ENCODE measurements at regions not wholly inside any gene's neighbourhood (a gene's known extent, or its start where the extent isn't known, plus 50 kb on each side); places are given as distances from the start of the nearest gene placed in this dataset.

DNA sequence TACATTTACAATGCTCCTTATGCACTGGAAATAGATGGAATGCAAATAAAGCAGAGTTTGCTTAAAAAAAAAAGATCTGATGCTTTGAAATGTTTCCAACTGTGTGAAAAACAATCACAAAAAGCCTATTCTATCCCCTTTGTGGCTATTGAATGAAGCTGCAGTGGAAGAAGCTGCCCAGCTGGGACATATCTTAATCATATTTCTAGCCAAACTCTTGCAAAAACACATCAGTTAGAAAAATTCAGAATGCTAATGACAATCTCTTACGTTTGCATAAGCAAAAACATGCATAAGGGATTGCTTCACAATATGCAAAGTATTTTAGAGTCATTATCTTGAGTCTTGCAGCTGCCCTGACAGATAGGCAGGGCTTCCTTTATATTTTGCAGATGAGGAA is 526.4 kb upstream of the USP24 start:
- ChIA-PET POLR2A (interaction anchor here (0.8 to 1.3 kb wide), 3 partner anchors 16 to 23 kb away, joined by 3 to 6 read pairs (median 3); no protein-coding TSS in a partner anchor), CTCF (no interaction called here)
- no peaks in the 10 kb centered on the region for H3K9me3 ChIP-seq (ENCODE audit: control insufficient read depth, insufficient read depth, low read length)
- no peak overlapping the region for H3K27ac ChIP-seq (ENCODE audit: low read depth, low read length)
- no peaks in the 10 kb centered on the region for H3K27me3 ChIP-seq (ENCODE audit: control insufficient read depth, insufficient read depth, low read length)
- no peak overlapping the region for H3K4me3 ChIP-seq (ENCODE audit: low read depth, low read length)
- TF ChIP-seq, protein P1, sequence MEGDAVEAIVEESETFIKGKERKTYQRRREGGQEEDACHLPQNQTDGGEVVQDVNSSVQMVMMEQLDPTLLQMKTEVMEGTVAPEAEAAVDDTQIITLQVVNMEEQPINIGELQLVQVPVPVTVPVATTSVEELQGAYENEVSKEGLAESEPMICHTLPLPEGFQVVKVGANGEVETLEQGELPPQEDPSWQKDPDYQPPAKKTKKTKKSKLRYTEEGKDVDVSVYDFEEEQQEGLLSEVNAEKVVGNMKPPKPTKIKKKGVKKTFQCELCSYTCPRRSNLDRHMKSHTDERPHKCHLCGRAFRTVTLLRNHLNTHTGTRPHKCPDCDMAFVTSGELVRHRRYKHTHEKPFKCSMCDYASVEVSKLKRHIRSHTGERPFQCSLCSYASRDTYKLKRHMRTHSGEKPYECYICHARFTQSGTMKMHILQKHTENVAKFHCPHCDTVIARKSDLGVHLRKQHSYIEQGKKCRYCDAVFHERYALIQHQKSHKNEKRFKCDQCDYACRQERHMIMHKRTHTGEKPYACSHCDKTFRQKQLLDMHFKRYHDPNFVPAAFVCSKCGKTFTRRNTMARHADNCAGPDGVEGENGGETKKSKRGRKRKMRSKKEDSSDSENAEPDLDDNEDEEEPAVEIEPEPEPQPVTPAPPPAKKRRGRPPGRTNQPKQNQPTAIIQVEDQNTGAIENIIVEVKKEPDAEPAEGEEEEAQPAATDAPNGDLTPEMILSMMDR (IDR thresholded peaks at IDR 0.05; ENCODE audit: low read depth, low read length) = 0 out of 2 replicates have a peak, but pooled peaks have one; percentile 15
- peak; percentile 72 for DNase-seq (ENCODE audit: low read depth, low spot score)

DNA sequence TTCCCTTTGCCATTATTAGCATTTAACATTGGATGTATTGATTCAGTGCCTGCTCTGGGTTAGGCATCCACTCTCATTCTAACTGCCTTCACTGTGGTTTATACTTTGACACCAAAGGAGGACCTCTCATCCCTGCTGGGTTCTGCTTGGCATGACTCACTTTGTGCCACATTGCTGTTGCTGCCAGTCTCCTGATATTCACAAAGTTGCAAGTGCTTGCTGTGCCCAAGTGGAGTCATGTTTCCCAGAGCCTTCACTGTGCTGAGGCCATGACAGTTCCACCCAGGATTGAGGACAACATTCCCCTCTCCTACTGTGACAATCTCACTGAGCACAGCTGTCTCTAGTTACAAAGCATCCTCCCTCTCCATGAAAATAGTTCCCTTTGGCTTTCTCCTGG is 519.9 kb upstream of the USP24 start:
- TF ChIP-seq, protein P1 (IDR thresholded peaks at IDR 0.05; ENCODE audit: low read depth, low read length) = no peak
- CTCF ChIA-PET = no interaction called here
- DNase-seq (ENCODE audit: low read depth, low spot score) = no peak
- POLR2A ChIA-PET = no interaction called here
- no peak overlapping the region for H3K27ac ChIP-seq (ENCODE audit: low read depth, low read length)
- H3K27me3 ChIP-seq (ENCODE audit: control insufficient read depth, insufficient read depth, low read length) = no peaks in the 10 kb centered on the region
- H3K4me3 ChIP-seq (ENCODE audit: low read depth, low read length) = no peak overlapping the region
- H3K9me3 ChIP-seq (ENCODE audit: control insufficient read depth, insufficient read depth, low read length) = no peaks in the 10 kb centered on the region

DNA sequence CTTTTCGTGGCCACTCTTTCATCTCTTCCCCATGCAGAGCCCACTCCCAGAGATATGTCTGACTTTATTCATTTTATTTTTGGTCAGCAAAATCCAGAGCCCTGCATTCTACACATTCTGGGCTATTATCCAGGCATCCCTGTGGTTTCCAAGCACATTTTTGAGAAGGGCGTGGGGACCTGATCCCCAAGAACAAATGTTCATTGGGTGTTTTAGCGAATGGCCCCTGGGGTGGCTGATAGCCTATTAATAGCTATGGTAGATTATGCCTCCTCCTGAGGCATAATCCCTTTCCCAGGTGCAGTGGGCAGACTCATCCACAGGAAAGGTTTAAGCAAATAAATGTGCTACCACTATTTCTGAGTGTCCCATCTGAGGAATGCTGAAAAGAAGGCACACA is 511.8 kb upstream of the USP24 start:
- ChIA-PET CTCF (no interaction called here), POLR2A (no interaction called here)
- no peak for DNase-seq (ENCODE audit: low read depth, low spot score)
- H3K27ac ChIP-seq (ENCODE audit: low read depth, low read length) = no peak overlapping the region
- no peak overlapping the region for H3K4me3 ChIP-seq (ENCODE audit: low read depth, low read length)
- H3K9me3 ChIP-seq (ENCODE audit: control insufficient read depth, insufficient read depth, low read length) = no peaks in the 10 kb centered on the region
- TF ChIP-seq, protein P1 (IDR thresholded peaks at IDR 0.05; ENCODE audit: low read depth, low read length) = no peak
- H3K27me3 ChIP-seq (ENCODE audit: control insufficient read depth, insufficient read depth, low read length) = no peaks in the 10 kb centered on the region

DNA sequence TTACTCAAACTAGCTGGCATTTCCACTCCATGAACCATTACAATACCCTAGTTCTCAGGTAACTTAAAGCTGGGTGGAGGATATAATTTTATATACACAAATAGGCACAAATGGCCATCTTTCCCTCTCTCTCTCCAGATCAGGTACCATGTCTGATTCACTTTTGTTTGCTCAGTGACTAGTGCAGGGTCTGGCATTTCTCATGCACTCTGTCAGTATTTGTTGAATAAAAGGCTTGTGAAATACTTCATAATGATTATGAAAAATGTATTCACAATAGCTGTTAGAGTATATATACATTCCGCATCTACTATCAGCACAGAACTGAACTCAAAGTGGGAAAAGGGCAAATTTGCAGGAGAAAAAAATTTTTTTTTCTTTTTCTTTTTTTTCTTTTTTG is 510.2 kb upstream of the USP24 start:
- no peak for DNase-seq (ENCODE audit: low read depth, low spot score)
- Histone ChIP-seq H3K4me3 (ENCODE audit: low read depth, low read length) (no peak overlapping the region), H3K9me3 (ENCODE audit: control insufficient read depth, insufficient read depth, low read length) (no peaks in the 10 kb centered on the region), H3K27me3 (ENCODE audit: control insufficient read depth, insufficient read depth, low read length) (no peaks in the 10 kb centered on the region), H3K27ac (ENCODE audit: low read depth, low read length) (peak overlapping the region; percentile 83)
- TF ChIP-seq, protein P1 (IDR thresholded peaks at IDR 0.05; ENCODE audit: low read depth, low read length) = no peak
- CTCF ChIA-PET = interaction anchor here (1.2 kb wide), 1 partner anchor 441 kb away, joined by 3 read pairs; no protein-coding TSS in a partner anchor
- POLR2A ChIA-PET = interaction anchor here (1.0 to 1.3 kb wide), 2 partner anchors 17 to 296 kb away, joined by 3 to 6 read pairs; no protein-coding TSS in a partner anchor

DNA sequence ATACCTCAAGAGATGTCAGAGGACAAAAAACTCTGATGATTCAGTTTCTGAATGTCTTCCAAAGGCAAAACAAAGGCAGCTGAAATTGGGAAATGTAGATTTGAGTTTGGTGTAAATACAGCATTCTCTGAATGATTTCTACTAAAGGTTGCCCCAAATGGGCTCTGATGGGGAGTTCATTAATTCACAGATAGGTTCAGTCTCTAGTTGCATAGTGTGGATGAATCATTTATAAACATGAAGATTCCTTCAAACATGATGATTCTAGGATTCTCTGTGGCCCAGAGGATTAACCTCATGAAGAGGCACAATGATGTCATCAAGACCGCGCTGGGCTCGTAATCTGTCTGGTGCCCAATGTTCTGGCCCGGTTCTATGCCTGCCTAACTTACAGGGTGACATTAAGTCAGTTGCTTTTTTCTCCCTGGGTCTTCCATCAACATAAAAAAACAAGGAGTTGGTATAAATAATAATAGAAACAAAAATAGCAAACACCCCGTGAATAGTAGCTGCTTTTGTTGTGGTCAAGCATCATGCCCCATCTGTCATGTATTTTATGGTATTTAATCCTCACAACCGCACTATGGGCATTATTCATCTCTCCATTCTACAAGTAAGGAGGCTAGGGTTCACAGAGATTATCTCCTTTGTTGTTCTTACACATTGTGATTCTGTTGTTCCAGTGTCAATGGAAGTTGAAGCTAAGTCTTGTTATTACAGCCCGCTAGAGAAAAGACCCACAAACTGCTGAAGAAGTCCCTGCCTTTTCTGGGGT is 509.6 kb upstream of the USP24 start:
- no peak overlapping the region for H3K4me3 ChIP-seq (ENCODE audit: low read depth, low read length)
- no peaks in the 10 kb centered on the region for H3K9me3 ChIP-seq (ENCODE audit: control insufficient read depth, insufficient read depth, low read length)
- POLR2A ChIA-PET = interaction anchor here (1.0 to 1.3 kb wide), 3 partner anchors 17 to 855 kb away, joined by 3 to 7 read pairs (median 6); partner anchors contain the start of gene PLPP3
- CTCF ChIA-PET = interaction anchor here (1.2 kb wide), 1 partner anchor 440 kb away, joined by 3 read pairs; no protein-coding TSS in a partner anchor
- no peaks in the 10 kb centered on the region for H3K27me3 ChIP-seq (ENCODE audit: control insufficient read depth, insufficient read depth, low read length)
- DNase-seq (ENCODE audit: low read depth, low spot score) = peak; percentile 93
- TF ChIP-seq, protein P1 (IDR thresholded peaks at IDR 0.05; ENCODE audit: low read depth, low read length) = no peak
- peak overlapping the region; percentile 83 for H3K27ac ChIP-seq (ENCODE audit: low read depth, low read length)
